HuH-7.5 (cell line): ENCODE measurements at regions not wholly inside any gene's neighbourhood (a gene's known extent, or its start where the extent isn't known, plus 50 kb on each side); places are given as distances from the start of the nearest gene placed in this dataset.

Experiments used
- DNase-seq: peaks from one replicate; pipeline ENCODE4 v3.0.0; 2011; ENCODE audit warnings: low spot score

- peak; percentile 32 for DNase-seq
Measured at GRCh38 chr10:6647811-6648526, 67.9 kb upstream of the PRKCQ start.

GRCh38 chr10:6643962-6644361 is 63.9 kb upstream of the PRKCQ start:
- DNase-seq, result no peak

GRCh38 chr10:6642876-6643275 is 62.8 kb upstream of the PRKCQ start:
- DNase-seq, result no peak

- DNase-seq, result no peak
Measured at GRCh38 chr10:6640433-6641040, 60.5 kb upstream of the PRKCQ start.

- no peak for DNase-seq
Measured at GRCh38 chr10:6637053-6637452, 57.0 kb upstream of the PRKCQ start.

GRCh38 chr10:6635784-6636183 is 55.7 kb upstream of the PRKCQ start:
- no peak for DNase-seq
